KMS-11 (cell line): ENCODE measurements at regions not wholly inside any gene's neighbourhood (a gene's known extent, or its start where the extent isn't known, plus 50 kb on each side); places are given as distances from the start of the nearest gene placed in this dataset.
"Not testable (repeated sequence)": the region's sequence is repeated elsewhere in the genome, so short reads cannot be mapped to it uniquely, and the experiment has no call there.

ENCODE experiments used
- H2AFZ ChIP-seq: fragments of 200-600 bp; sonication (generic); 2 replicates; pipeline ENCODE4 v1.6.1; 2016; ENCODE audit warnings: antibody characterized with exemption, mixed run types, low read depth
- H3K27ac ChIP-seq: fragments of 200-600 bp; sonication (generic); 2 replicates; pipeline ENCODE4 v1.6.1; 2016; ENCODE audit warnings: mild to moderate bottlenecking, mixed run types
- H3K27me3 ChIP-seq: fragments of 200-600 bp; sonication (generic); 2 replicates; pipeline ENCODE4 v1.6.1; 2017; ENCODE audit warnings: mild to moderate bottlenecking, low read depth, mixed run types, moderate library complexity; ENCODE audit not compliant: insufficient read depth
- H3K36me3 ChIP-seq: fragments of 200-600 bp; sonication (generic); 2 replicates; pipeline ENCODE4 v1.6.1; 2017; ENCODE audit warnings: mild to moderate bottlenecking, mixed run types; ENCODE audit not compliant: insufficient read depth
- H3K4me1 ChIP-seq: fragments of 200-600 bp; sonication (generic); 2 replicates; pipeline ENCODE4 v1.6.1; 2016; ENCODE audit warnings: mild to moderate bottlenecking, low read depth, mixed run types; ENCODE audit not compliant: poor library complexity, severe bottlenecking
- H3K4me2 ChIP-seq: fragments of 200-600 bp; sonication (generic); 2 replicates; pipeline ENCODE4 v1.7.0; 2016; ENCODE audit warnings: mild to moderate bottlenecking, mixed run types
- H3K4me3 ChIP-seq: fragments of 200-600 bp; sonication (generic); IDR thresholded peaks from 2 replicates; pipeline ENCODE4 v1.6.1; 2017; ENCODE audit warnings: low read depth, low read length, mixed read lengths; ENCODE audit not compliant: insufficient read depth
- H3K79me2 ChIP-seq: fragments of 200-600 bp; sonication (generic); 2 replicates; pipeline ENCODE4 v1.6.1; 2016; ENCODE audit warnings: low read depth, mixed run types; ENCODE audit not compliant: insufficient read depth
- H3K9ac ChIP-seq: fragments of 200-600 bp; sonication (generic); 2 replicates; pipeline ENCODE4 v1.6.1; 2016; ENCODE audit warnings: mild to moderate bottlenecking, mixed run types
- H4K20me1 ChIP-seq: fragments of 200-600 bp; sonication (generic); 2 replicates; pipeline ENCODE4 v1.6.1; 2016; ENCODE audit warnings: mild to moderate bottlenecking, mixed run types; ENCODE audit not compliant: insufficient read depth
- TF ChIP-seq, protein P1 (sequence below): fragments of 200-600 bp; sonication (generic); conservative IDR thresholded peaks from 2 replicates; pipeline ENCODE4 v1.6.1; 2017; ENCODE audit warnings: low read depth, mild to moderate bottlenecking, antibody characterized with exemption, low read length, moderate library complexity, mixed read lengths

- H3K36me3 ChIP-seq: no peaks in the 10 kb centered on the region
These were observed 466.1 kb downstream of the AJAP1 start for GRCh38 chr1:5120559-5120958.

GRCh38 chr1:5119366-5120234 is 465.2 kb downstream of the AJAP1 start:
- no peak overlapping the region for H3K4me3 ChIP-seq
- H3K4me2 ChIP-seq: no peak overlapping the region
- H3K4me1 ChIP-seq: no peaks in the 10 kb centered on the region
- H3K27ac ChIP-seq: no peak overlapping the region
- H3K79me2 ChIP-seq: no peaks in the 10 kb centered on the region
- H4K20me1 ChIP-seq: no peaks in the 10 kb centered on the region
- H3K27me3 ChIP-seq: no peaks in the 10 kb centered on the region; the same call in 1 of the 2 replicates
- H3K36me3 ChIP-seq: no peaks in the 10 kb centered on the region
- TF ChIP-seq, protein P1, sequence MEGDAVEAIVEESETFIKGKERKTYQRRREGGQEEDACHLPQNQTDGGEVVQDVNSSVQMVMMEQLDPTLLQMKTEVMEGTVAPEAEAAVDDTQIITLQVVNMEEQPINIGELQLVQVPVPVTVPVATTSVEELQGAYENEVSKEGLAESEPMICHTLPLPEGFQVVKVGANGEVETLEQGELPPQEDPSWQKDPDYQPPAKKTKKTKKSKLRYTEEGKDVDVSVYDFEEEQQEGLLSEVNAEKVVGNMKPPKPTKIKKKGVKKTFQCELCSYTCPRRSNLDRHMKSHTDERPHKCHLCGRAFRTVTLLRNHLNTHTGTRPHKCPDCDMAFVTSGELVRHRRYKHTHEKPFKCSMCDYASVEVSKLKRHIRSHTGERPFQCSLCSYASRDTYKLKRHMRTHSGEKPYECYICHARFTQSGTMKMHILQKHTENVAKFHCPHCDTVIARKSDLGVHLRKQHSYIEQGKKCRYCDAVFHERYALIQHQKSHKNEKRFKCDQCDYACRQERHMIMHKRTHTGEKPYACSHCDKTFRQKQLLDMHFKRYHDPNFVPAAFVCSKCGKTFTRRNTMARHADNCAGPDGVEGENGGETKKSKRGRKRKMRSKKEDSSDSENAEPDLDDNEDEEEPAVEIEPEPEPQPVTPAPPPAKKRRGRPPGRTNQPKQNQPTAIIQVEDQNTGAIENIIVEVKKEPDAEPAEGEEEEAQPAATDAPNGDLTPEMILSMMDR: no peak
- H2AFZ ChIP-seq: no peak overlapping the region
- H3K9ac ChIP-seq: no peak overlapping the region

More at GRCh38 chr1:5120559-5120958, 466.1 kb downstream of the AJAP1 start:
- Histone ChIP-seq H3K27ac (no peak overlapping the region), H4K20me1 (no peaks in the 10 kb centered on the region), H3K79me2 (no peaks in the 10 kb centered on the region), H2AFZ (no peak overlapping the region), H3K27me3 (no peaks in the 10 kb centered on the region; the same call in 1 of the 2 replicates), H3K4me3 (no peak overlapping the region), H3K9ac (no peak overlapping the region), H3K4me1 (no peaks in the 10 kb centered on the region), H3K4me2 (no peak overlapping the region)
- TF ChIP-seq, protein P1: no peak

DNA sequence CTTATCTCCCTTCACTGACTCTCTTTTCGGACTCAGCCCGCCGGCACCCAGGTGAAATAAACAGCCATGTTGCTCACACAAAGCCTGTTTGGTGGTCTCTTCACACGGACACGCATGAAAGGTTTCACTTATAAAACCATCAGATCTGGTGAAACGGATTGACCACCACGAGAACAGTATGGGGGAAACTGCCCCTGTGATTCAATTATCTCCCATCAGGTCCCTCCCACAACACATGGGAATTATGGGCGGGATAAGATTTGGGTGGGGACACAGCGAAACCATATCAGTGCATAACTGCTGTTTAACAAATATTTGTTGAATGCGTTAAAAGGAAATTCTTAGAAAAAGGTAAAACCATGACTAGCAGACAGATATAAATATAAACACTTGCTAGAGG is 464.4 kb downstream of the AJAP1 start:
- H3K27me3 ChIP-seq, H3K27ac ChIP-seq, H2AFZ ChIP-seq, H3K9ac ChIP-seq, H3K4me3 ChIP-seq, H3K4me2 ChIP-seq, H4K20me1 ChIP-seq, H3K79me2 ChIP-seq, H3K36me3 ChIP-seq, H3K4me1 ChIP-seq: not testable (repeated sequence)

- not testable (repeated sequence) for H3K4me1 ChIP-seq, H3K36me3 ChIP-seq, H4K20me1 ChIP-seq, H3K27ac ChIP-seq, H3K79me2 ChIP-seq, H3K9ac ChIP-seq, H2AFZ ChIP-seq, H3K27me3 ChIP-seq, H3K4me3 ChIP-seq, H3K4me2 ChIP-seq
These were observed 463.9 kb downstream of the AJAP1 start for GRCh38 chr1:5118292-5118691.

DNA sequence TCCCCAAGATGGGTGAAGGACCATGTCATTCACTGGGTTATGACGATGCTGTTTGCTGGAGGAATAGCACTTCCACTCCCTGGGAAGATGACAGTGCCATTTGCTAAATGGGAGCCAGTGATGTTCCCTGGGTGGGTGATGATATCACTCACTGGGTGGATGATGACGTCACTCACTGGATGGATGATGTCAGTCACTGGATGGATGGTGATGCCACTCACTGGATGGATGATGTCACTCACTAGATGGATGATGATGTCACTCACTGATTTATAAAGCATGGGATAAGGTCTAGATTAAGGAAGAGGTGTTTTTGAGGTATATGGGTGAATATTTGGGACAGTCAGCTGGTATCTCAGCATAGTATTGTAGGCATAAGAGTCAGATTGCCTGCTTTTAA is 457.2 kb downstream of the AJAP1 start:
- no peaks in the 10 kb centered on the region for H4K20me1 ChIP-seq
- H3K9ac ChIP-seq: no peak overlapping the region
- TF ChIP-seq, protein P1: no peak
- H3K27me3 ChIP-seq: no peaks in the 10 kb centered on the region; the same call in 1 of the 2 replicates
- no peaks in the 10 kb centered on the region for H3K79me2 ChIP-seq
- no peaks in the 10 kb centered on the region for H3K36me3 ChIP-seq
- H3K4me3 ChIP-seq: no peak overlapping the region
- H3K4me2 ChIP-seq: no peak overlapping the region
- H3K4me1 ChIP-seq: no peaks in the 10 kb centered on the region
- H2AFZ ChIP-seq: no peak overlapping the region
- no peak overlapping the region for H3K27ac ChIP-seq
